ENCODE measurements at regions not wholly inside any gene's neighbourhood (a gene's known extent, or its start where the extent isn't known, plus 50 kb on each side); places are given as distances from the start of the nearest gene placed in this dataset.
A peak's percentile ranks its signal among the peaks of the same experiment; 100 is the strongest.

- Histone ChIP-seq H3K9ac (ENCODE audit: low read depth in 1 of 2, low read length in 2 of 2) (no peak overlapping the region), H3K27ac (ENCODE audit: low read depth in 1 of 2, low read length in 2 of 2) (no peak overlapping the region), H3K4me1 (ENCODE audit: control insufficient read depth in 4 of 4, insufficient read depth in 4 of 4, low read length in 3 of 4) (no peaks in the 10 kb centered on the region), H3K4me3 (ENCODE audit: low read depth in 1 of 3, low read length in 3 of 3) (no peak overlapping the region), H3K36me3 (ENCODE audit: control insufficient read depth in 4 of 4, insufficient read depth in 3 of 4, low read depth in 1 of 4, low read length in 3 of 4) (no peaks in the 10 kb centered on the region), H3K9me3 (ENCODE audit: control insufficient read depth in 4 of 4, low read length in 3 of 4) (peaks cover 0 to 9% (median 3%) of the 10 kb centered on the region in 4 donors), H3K27me3 (ENCODE audit: control insufficient read depth in 4 of 4, insufficient read depth in 4 of 4, low read length in 3 of 4) (no peaks in the 10 kb centered on the region)
- no peak for DNase-seq (ENCODE audit: low spot score)
- 73% methylated on average over 14 of the region's 14 CpGs for WGBS
- TF ChIP-seq CTCF (IDR thresholded peaks at IDR 0.05; ENCODE audit: low read depth, low read length, missing input control) (no peak), HNF4A (conservative IDR thresholded peaks at IDR 0.05) (no peak), FOXA2 (IDR thresholded peaks at IDR 0.05) (no peak)
Measured at GRCh38 chr12:34392741-34393085, 370.4 kb downstream of the ALG10 start.

GRCh38 chr12:34393086-34393820, 371.0 kb downstream of the ALG10 start:
- TF ChIP-seq RXRA (IDR thresholded peaks at IDR 0.05), result no peak
- TF ChIP-seq ATF3 (IDR thresholded peaks at IDR 0.05), result no peak
- TF ChIP-seq NR2F2 (IDR thresholded peaks at IDR 0.05), result no peak
- TF ChIP-seq FOXA1 (IDR thresholded peaks at IDR 0.05), result no peak
- Histone ChIP-seq H3K9ac (ENCODE audit: low read depth in 1 of 2, low read length in 2 of 2) (no peak overlapping the region), H3K27me3 (ENCODE audit: control insufficient read depth in 4 of 4, insufficient read depth in 4 of 4, low read length in 3 of 4) (no peaks in the 10 kb centered on the region), H3K36me3 (ENCODE audit: control insufficient read depth in 4 of 4, insufficient read depth in 3 of 4, low read depth in 1 of 4, low read length in 3 of 4) (no peaks in the 10 kb centered on the region), H3K4me1 (ENCODE audit: control insufficient read depth in 4 of 4, insufficient read depth in 4 of 4, low read length in 3 of 4) (no peaks in the 10 kb centered on the region), H3K4me3 (ENCODE audit: low read depth in 1 of 3, low read length in 3 of 3) (no peak overlapping the region), H3K27ac (ENCODE audit: low read depth in 1 of 2, low read length in 2 of 2) (no peak overlapping the region), H3K9me3 (ENCODE audit: control insufficient read depth in 4 of 4, low read length in 3 of 4) (peaks cover 0 to 9% (median 3%) of the 10 kb centered on the region in 4 donors)
- whole genome bisulfite sequencing, result 57% methylated on average over 35 of the region's 35 CpGs
- DNase-seq (ENCODE audit: low spot score), result peak; percentile 32

- WGBS, result 57% methylated on average over 10 of the region's 10 CpGs
- Histone ChIP-seq H3K4me1 (ENCODE audit: control insufficient read depth in 4 of 4, insufficient read depth in 4 of 4, low read length in 3 of 4) (no peaks in the 10 kb centered on the region), H3K36me3 (ENCODE audit: control insufficient read depth in 4 of 4, insufficient read depth in 3 of 4, low read depth in 1 of 4, low read length in 3 of 4) (no peaks in the 10 kb centered on the region), H3K4me3 (ENCODE audit: low read depth in 1 of 3, low read length in 3 of 3) (no peak overlapping the region), H3K9ac (ENCODE audit: low read depth in 1 of 2, low read length in 2 of 2) (no peak overlapping the region), H3K27me3 (ENCODE audit: control insufficient read depth in 4 of 4, insufficient read depth in 4 of 4, low read length in 3 of 4) (no peaks in the 10 kb centered on the region), H3K9me3 (ENCODE audit: control insufficient read depth in 4 of 4, low read length in 3 of 4) (peaks cover 0 to 9% (median 3%) of the 10 kb centered on the region in 4 donors), H3K27ac (ENCODE audit: low read depth in 1 of 2, low read length in 2 of 2) (no peak overlapping the region)
- TF ChIP-seq ZBTB33 (IDR thresholded peaks at IDR 0.05) (no peak), EGR1 (IDR thresholded peaks at IDR 0.05; ENCODE audit: low read depth in 2 of 2) (no peak), JUND (IDR thresholded peaks at IDR 0.05) (no peak), GABPA (IDR thresholded peaks at IDR 0.05 in 1 of 2, conservative IDR thresholded peaks at IDR 0.05 in 1 of 2) (no peak), NR2F2 (IDR thresholded peaks at IDR 0.05) (no peak)
- peak; percentile 27 for DNase-seq (ENCODE audit: low spot score)
Measured at GRCh38 chr12:34393821-34394150, 371.5 kb downstream of the ALG10 start.
